ENCODE measurements at regions not wholly inside any gene's neighbourhood (a gene's known extent, or its start where the extent isn't known, plus 50 kb on each side); places are given as distances from the start of the nearest gene placed in this dataset.

GRCh38 chr2:136439064-136439676 lies 321.2 kb upstream of the CXCR4 start (continued):
- TF ChIP-seq PRDM15 (CRISPR knock-in tag; IDR thresholded peaks at IDR 0.05): no peak
- no peak for TF ChIP-seq ZNF687 (IDR thresholded peaks at IDR 0.05)
- no peak for TF ChIP-seq SMC3 (IDR thresholded peaks at IDR 0.05; ENCODE audit: borderline replicate concordance, low read length)
- no peak for TF ChIP-seq POLR2AphosphoS5 (IDR thresholded peaks at IDR 0.05; ENCODE audit: low read length)
- TF ChIP-seq DPF2 (IDR thresholded peaks at IDR 0.05): no peak
- TF ChIP-seq CUX1 (IDR thresholded peaks at IDR 0.05; ENCODE audit: insufficient replicate concordance, low read depth, low read length): no peak
- TF ChIP-seq NR2C2 (IDR thresholded peaks at IDR 0.05; ENCODE audit: borderline replicate concordance, control insufficient read depth, insufficient read length, low read depth): no peak
- TF ChIP-seq ZSCAN29 (IDR thresholded peaks at IDR 0.05): no peak
- no peak for TF ChIP-seq ATF7 (IDR thresholded peaks at IDR 0.05; ENCODE audit: low read depth)
- TF ChIP-seq NFIC (IDR thresholded peaks at IDR 0.05; ENCODE audit: low read depth, low read length): no peak

Measured in GM12878 (cell line).